ENCODE measurements at regions not wholly inside any gene's neighbourhood (a gene's known extent, or its start where the extent isn't known, plus 50 kb on each side); places are given as distances from the start of the nearest gene placed in this dataset.

- TF ChIP-seq CTCF (IDR thresholded peaks at IDR 0.05; ENCODE audit: low read depth, low read length, poor library complexity, severe bottlenecking) = no peak
- TF ChIP-seq EZH2phosphoT487 (IDR thresholded peaks at IDR 0.05; ENCODE audit: borderline replicate concordance, low read length) = no peak
Measured at GRCh38 chrX:110915111-110915510, 119.5 kb upstream of the CHRDL1 start.

Data from DOHH2 (cell line).